HL-60 (cell line): ENCODE measurements at regions not wholly inside any gene's neighbourhood (a gene's known extent, or its start where the extent isn't known, plus 50 kb on each side); places are given as distances from the start of the nearest gene placed in this dataset.

Source experiments
- DNase-seq, 2 experiments: peaks; one replicate each; pipeline ENCODE4 v3.0.0-alpha.2; 2010 to 2020; ENCODE audit warnings: low read depth in 1 of 2, low spot score in 1 of 2
- H3K27ac ChIP-seq: fragments of 250-450 bp; sonication (Bioruptor Pico); replicated peaks from 2 replicates; pipeline ENCODE4 v1.5.1; 2020; ENCODE audit warnings: mild to moderate bottlenecking, moderate library complexity
- H3K27me3 ChIP-seq: fragments of 250-450 bp; sonication (Bioruptor Pico); 2 replicates; pipeline ENCODE4 v1.5.1; 2021; ENCODE audit warnings: mild to moderate bottlenecking, moderate library complexity; ENCODE audit not compliant: insufficient read depth, poor library complexity, severe bottlenecking
- H3K4me3 ChIP-seq: replicated peaks from 2 replicates; pipeline ENCODE4 v1.5.1; 2011; ENCODE audit warnings: mild to moderate bottlenecking, control low read depth, low read length; ENCODE audit not compliant: insufficient read depth
- CTCF ChIP-seq: IDR thresholded peaks from one replicate; pipeline ENCODE4 v1.5.1; 2011; ENCODE audit warnings: low read length, control low read depth, inconsistent platforms; ENCODE audit not compliant: insufficient read depth
- GABPA ChIP-seq: IDR thresholded peaks from 2 replicates; pipeline ENCODE4 v1.6.1; 2012; ENCODE audit warnings: low read depth
- POLR2AphosphoS5 ChIP-seq: IDR thresholded peaks from 2 replicates; pipeline ENCODE4 v1.6.1; 2012; ENCODE audit warnings: low read depth
- REST ChIP-seq: IDR thresholded peaks from 2 replicates; pipeline ENCODE4 v1.6.1; 2012; ENCODE audit warnings: low read depth; ENCODE audit not compliant: insufficient replicate concordance
- SPI1 ChIP-seq: IDR thresholded peaks from 2 replicates; pipeline ENCODE4 v1.6.1; 2012; ENCODE audit warnings: low read depth, mild to moderate bottlenecking, borderline replicate concordance

GRCh38 chr2:183919167-183919566, 679.2 kb upstream of the ZNF804A start:
- H3K27ac ChIP-seq, result no peak overlapping the region
- TF ChIP-seq CTCF (no peak), SPI1 (no peak), GABPA (no peak), POLR2AphosphoS5 (no peak)
- no peaks in the 10 kb centered on the region for H3K27me3 ChIP-seq
- no peak for DNase-seq
- H3K4me3 ChIP-seq, result no peak overlapping the region

GRCh38 chr2:183919926-183920325, 678.4 kb upstream of the ZNF804A start:
- Histone ChIP-seq H3K4me3 (no peak overlapping the region), H3K27ac (no peak overlapping the region), H3K27me3 (no peaks in the 10 kb centered on the region)
- TF ChIP-seq SPI1 (no peak), CTCF (no peak), REST (no peak), GABPA (no peak), POLR2AphosphoS5 (no peak)
- DNase-seq, result no peak

- H3K27ac ChIP-seq, result no peak overlapping the region
- no peaks in the 10 kb centered on the region for H3K27me3 ChIP-seq
- no peak for DNase-seq
- no peak overlapping the region for H3K4me3 ChIP-seq
- TF ChIP-seq SPI1 (no peak), REST (no peak), CTCF (no peak), POLR2AphosphoS5 (no peak)
Observed at GRCh38 chr2:183925281-183925680, 673.0 kb upstream of the ZNF804A start.

GRCh38 chr2:183926433-183926832, 671.9 kb upstream of the ZNF804A start:
- H3K27ac ChIP-seq, result no peak overlapping the region
- H3K27me3 ChIP-seq, result no peaks in the 10 kb centered on the region
- TF ChIP-seq SPI1, result no peak
- DNase-seq, result no peak
- no peak overlapping the region for H3K4me3 ChIP-seq
